K562 (cell line): ENCODE measurements at regions not wholly inside any gene's neighbourhood (a gene's known extent, or its start where the extent isn't known, plus 50 kb on each side); places are given as distances from the start of the nearest gene placed in this dataset.
A peak's percentile ranks its signal among the peaks of the same experiment; 100 is the strongest.

Experiments used
- ATAC-seq: fragments of 200-7000 bp; cut with Tn5 transposase; 3 replicates; pipeline ENCODE4 v1.9.1; 2020; ENCODE audit warnings: moderate library complexity
- BruUV-seq: library from RNA; stranded (reverse); fragments of 400-500 nt; replicated peaks from 2 replicates; lab custom pipeline; 2021; lab: Mats Ljungman, UMichigan
- CTCF ChIA-PET: fragments of 300-600 bp; formaldehyde crosslinking; extraction: SDS; loops from one replicate; lab custom pipeline; 2021; ENCODE audit warnings: low intra/inter-chr PET ratio; lab: Yijun Ruan, JAX
- POLR2A ChIA-PET: fragments of 300-600, 350-650 bp; sonication (Branson Sonifier 250); formaldehyde crosslinking; extraction: SDS; loops from one replicate; lab custom pipeline; 2021; ENCODE audit warnings: antibody characterized with exemption, inconsistent platforms; lab: Yijun Ruan, JAX
- DNase-seq, 4 experiments: peaks; one replicate each; pipeline versions ENCODE4 v3.0.0 to v3.0.0-alpha.2; 2011 to 2018; ENCODE audit warnings: low spot score in 3 of 4, mixed read lengths in 3 of 4; ENCODE audit errors: extremely low read depth in 1 of 4
- FAIRE-seq: peaks from 2 replicates; lab custom pipeline; 2011; peaks lifted over from hg19 to GRCh38; lab: Jason Lieb, UNC
- H2AFZ ChIP-seq: 2 replicates; pipeline ENCODE4 v1.6.0; 2011; ENCODE audit warnings: low read depth, low read length, control low read depth, inconsistent platforms
- H3K27ac ChIP-seq: fragments of 200-600 bp; 3 replicates; pipeline ENCODE4 v1.8.0; 2011; ENCODE audit warnings: low read depth, mild to moderate bottlenecking, control low read depth, inconsistent platforms, low read length, moderate library complexity, mixed read lengths; ENCODE audit errors: extremely low read depth
- H3K27me3 ChIP-seq, 2 experiments: fragments of 300-600 bp in 1 of 2; 2 replicates in 1 of 2; 3 replicates in 1 of 2; pipeline versions ENCODE4 v1.6.0 to v1.8.0; 2011; ENCODE audit warnings: inconsistent platforms in 2 of 2, low read length in 2 of 2, mild to moderate bottlenecking in 1 of 2, mixed read lengths in 1 of 2, moderate library complexity in 1 of 2; ENCODE audit not compliant: control insufficient read depth in 2 of 2, insufficient read depth in 2 of 2
- H3K36me3 ChIP-seq: fragments of 300-600 bp; 3 replicates; pipeline ENCODE4 v1.8.0; 2011; ENCODE audit warnings: mild to moderate bottlenecking, low read length, inconsistent platforms; ENCODE audit not compliant: control insufficient read depth, insufficient read depth
- H3K4me1 ChIP-seq, 2 experiments: fragments of 200-600 bp in 1 of 2; replicated peaks in 1 of 2; 2 replicates in 1 of 2; 3 replicates in 1 of 2; pipeline versions ENCODE4 v1.5.1 to v1.8.0; 2011; ENCODE audit warnings: inconsistent platforms in 2 of 2, low read length in 2 of 2, mild to moderate bottlenecking in 1 of 2, mixed read lengths in 1 of 2, moderate library complexity in 1 of 2; ENCODE audit not compliant: control insufficient read depth in 2 of 2, insufficient read depth in 2 of 2
- H3K4me2 ChIP-seq: 2 replicates; pipeline ENCODE4 v1.6.1; 2011; ENCODE audit warnings: low read length, control low read depth, inconsistent platforms, mixed read lengths; ENCODE audit not compliant: insufficient read depth
- H3K4me3 ChIP-seq: fragments of 200-600 bp; sonication (generic), shearing (Covaris generic); 2 replicates; pipeline ENCODE4 v1.5.1; 2016; ENCODE audit warnings: control low read depth, inconsistent platforms
- H3K79me2 ChIP-seq: fragments of 200-600 bp; 3 replicates; pipeline ENCODE4 v1.8.0; 2011; ENCODE audit warnings: low read length, inconsistent platforms; ENCODE audit not compliant: control insufficient read depth, insufficient read depth
- H3K9ac ChIP-seq, 2 experiments: 2 replicates each; pipeline versions ENCODE4 v1.6.0 to v1.6.1; 2011; ENCODE audit warnings: low read depth in 2 of 2, low read length in 2 of 2, control low read depth in 1 of 2, inconsistent platforms in 1 of 2, mild to moderate bottlenecking in 1 of 2, mixed read lengths in 1 of 2; ENCODE audit not compliant: insufficient read depth in 1 of 2
- H3K9me1 ChIP-seq: one replicate; pipeline ENCODE4 v1.6.0; 2011; ENCODE audit warnings: inconsistent platforms, mild to moderate bottlenecking, low read length, moderate library complexity; ENCODE audit not compliant: control insufficient read depth, insufficient read depth
- H3K9me3 ChIP-seq: replicated peaks from 2 replicates; pipeline ENCODE4 v1.5.1; 2011; ENCODE audit warnings: low read depth, low read length, inconsistent platforms; ENCODE audit not compliant: control insufficient read depth, insufficient read depth
- H4K20me1 ChIP-seq: replicated peaks from 2 replicates; pipeline ENCODE4 v1.6.1; 2011; ENCODE audit warnings: low read length, inconsistent platforms, mixed read lengths; ENCODE audit not compliant: control insufficient read depth, insufficient read depth
- KAT2B ChIP-seq: IDR thresholded peaks from one replicate; pipeline ENCODE4 v1.6.1; 2012; ENCODE audit warnings: low read depth, mild to moderate bottlenecking, control low read depth, inconsistent platforms, low read length, moderate library complexity
- MAFF ChIP-seq: IDR thresholded peaks from 2 replicates; pipeline ENCODE4 v1.6.1; 2012; ENCODE audit warnings: low read length, improper control_type of control experiment
- ZNF316 ChIP-seq: fragments of 450-650 bp; IDR thresholded peaks from 2 replicates; pipeline ENCODE4 v1.6.1; 2016
- ZNF507 ChIP-seq: conservative IDR thresholded peaks from 2 replicates; pipeline ENCODE4 v1.6.1; 2017; ENCODE audit warnings: missing genetic modification characterization, missing compliant biosample characterization
- WGBS: fragments of 100-300 bp; shearing (Covaris generic); methylation state at CpG from one replicate; pipeline ENCODE4 v1.1.6; 2016; ENCODE audit warnings: low coverage, mixed read lengths; ENCODE audit not compliant: insufficient coverage; ENCODE audit errors: missing lambda C conversion rate; 5-methylcytosine and 5-hydroxymethylcytosine counted together
- in situ Hi-C: fragments of 300-500 bp; cut with MboI; formaldehyde crosslinking; loops from 4 replicates; pipeline ENCODE4 v1.15.0; 2018; ENCODE audit warnings: inconsistent platforms, mixed read lengths
- intact Hi-C: fragments of 100-400 bp; cut with micrococcal nuclease; formaldehyde crosslinking; loops from 2 replicates; pipeline ENCODE4 v1.14.2; 2022
- TF ChIP-seq, protein P1 (sequence below): fragments of 450-650 bp; formaldehyde crosslinking; IDR thresholded peaks from 2 replicates; pipeline ENCODE4 v1.4.0; 2020; ENCODE audit warnings: mild to moderate bottlenecking, mixed read lengths
- TF ChIP-seq, protein P2 (sequence below), 2 experiments: fragments of 450-650 bp; IDR thresholded peaks; 2 replicates each; pipeline ENCODE4 v1.6.1; 2016; ENCODE audit warnings: mild to moderate bottlenecking in 2 of 2, borderline replicate concordance in 1 of 2, low read depth in 1 of 2, moderate library complexity in 1 of 2

- H3K4me2 ChIP-seq, result no peak overlapping the region
- no peaks in the 10 kb centered on the region for H3K79me2 ChIP-seq
- no TSS peak for BruUV-seq
- no peaks in the 10 kb centered on the region for H3K36me3 ChIP-seq
- H3K9me1 ChIP-seq, result no peaks in the 10 kb centered on the region
- ChIA-PET CTCF (no interaction called here), POLR2A (interaction anchor here (0.8 to 0.9 kb wide), 2 partner anchors 9 to 53 kb away, joined by 3 read pairs; no protein-coding TSS in a partner anchor)
- peak; percentile 74 for FAIRE-seq
- H3K4me3 ChIP-seq, result no peak overlapping the region
- H3K27ac ChIP-seq, result no peak overlapping the region
- TF ChIP-seq, protein P1, sequence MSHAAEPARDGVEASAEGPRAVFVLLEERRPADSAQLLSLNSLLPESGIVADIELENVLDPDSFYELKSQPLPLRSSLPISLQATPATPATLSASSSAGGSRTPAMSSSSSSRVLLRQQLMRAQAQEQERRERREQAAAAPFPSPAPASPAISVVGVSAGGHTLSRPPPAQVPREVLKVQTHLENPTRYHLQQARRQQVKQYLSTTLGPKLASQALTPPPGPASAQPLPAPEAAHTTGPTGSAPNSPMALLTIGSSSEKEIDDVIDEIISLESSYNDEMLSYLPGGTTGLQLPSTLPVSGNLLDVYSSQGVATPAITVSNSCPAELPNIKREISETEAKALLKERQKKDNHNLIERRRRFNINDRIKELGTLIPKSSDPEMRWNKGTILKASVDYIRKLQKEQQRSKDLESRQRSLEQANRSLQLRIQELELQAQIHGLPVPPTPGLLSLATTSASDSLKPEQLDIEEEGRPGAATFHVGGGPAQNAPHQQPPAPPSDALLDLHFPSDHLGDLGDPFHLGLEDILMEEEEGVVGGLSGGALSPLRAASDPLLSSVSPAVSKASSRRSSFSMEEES, result peak; percentile 41; the same call in 1 of the 2 replicates
- TF ChIP-seq KAT2B, result no peak
- ATAC-seq, result no peak
- peaks cover 2 to 27% of the 10 kb centered on the region in 2 experiments; a peak in 3 of 5 replicates for H3K27me3 ChIP-seq
- intact Hi-C loops, result no loop called here
- H3K9ac ChIP-seq, result no peak overlapping the region
- 4% methylated on average over 1 of the region's 1 CpG for WGBS
- no peak overlapping the region for H2AFZ ChIP-seq
- no peaks in the 10 kb centered on the region for H3K9me3 ChIP-seq
- DNase-seq, result no peak
- in situ Hi-C loops, result no loop called here
- no peaks in the 10 kb centered on the region for H4K20me1 ChIP-seq
- H3K4me1 ChIP-seq, result no peaks in the 10 kb centered on the region
Measured at GRCh38 chr6:1089859-1090258, 222.0 kb upstream of the FOXQ1 start.

DNA sequence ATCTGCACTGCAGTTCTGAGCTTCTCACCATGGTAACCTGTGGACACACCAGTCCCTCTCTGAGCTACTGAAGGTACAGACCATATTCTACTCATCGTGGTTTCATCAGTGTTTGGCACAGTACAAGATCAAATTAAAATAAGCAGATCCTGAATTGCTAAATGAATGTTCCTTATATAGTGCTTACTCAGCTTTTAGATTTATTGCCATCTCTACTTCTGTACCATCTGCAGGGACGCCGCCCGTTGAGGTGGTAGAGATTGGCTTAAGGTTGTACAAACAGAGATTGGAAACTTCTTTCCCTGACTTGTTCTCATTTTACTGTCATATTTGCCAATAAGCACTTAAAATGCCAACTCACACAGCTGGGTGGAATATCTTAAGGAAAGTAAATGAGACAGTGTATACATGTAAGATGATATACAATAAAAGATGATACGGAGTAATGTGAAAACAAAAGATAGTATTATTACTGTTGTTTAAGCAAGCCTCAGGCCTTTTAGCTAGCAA, 223.4 kb upstream of the FOXQ1 start:
- Histone ChIP-seq H3K4me2 (no peak overlapping the region), H4K20me1 (no peaks in the 10 kb centered on the region), H3K9me1 (no peaks in the 10 kb centered on the region), H3K4me3 (no peak overlapping the region), H3K27me3 (peaks cover 0 to 22% of the 10 kb centered on the region in 2 experiments; a peak in 2 of 5 replicates), H3K36me3 (no peaks in the 10 kb centered on the region), H3K27ac (no peak overlapping the region), H3K9me3 (no peaks in the 10 kb centered on the region), H3K9ac (no peak overlapping the region), H2AFZ (no peak overlapping the region), H3K79me2 (no peaks in the 10 kb centered on the region), H3K4me1 (no peaks in the 10 kb centered on the region)
- BruUV-seq, result no TSS peak
- WGBS, result 1% methylated on average over 5 of the region's 5 CpGs
- intact Hi-C loops (no loop called here), in situ Hi-C loops (no loop called here)
- ChIA-PET CTCF (no interaction called here), POLR2A (no interaction called here)
- FAIRE-seq (no peak), ATAC-seq (no peak), DNase-seq (no peak)
- TF ChIP-seq, protein P2, sequence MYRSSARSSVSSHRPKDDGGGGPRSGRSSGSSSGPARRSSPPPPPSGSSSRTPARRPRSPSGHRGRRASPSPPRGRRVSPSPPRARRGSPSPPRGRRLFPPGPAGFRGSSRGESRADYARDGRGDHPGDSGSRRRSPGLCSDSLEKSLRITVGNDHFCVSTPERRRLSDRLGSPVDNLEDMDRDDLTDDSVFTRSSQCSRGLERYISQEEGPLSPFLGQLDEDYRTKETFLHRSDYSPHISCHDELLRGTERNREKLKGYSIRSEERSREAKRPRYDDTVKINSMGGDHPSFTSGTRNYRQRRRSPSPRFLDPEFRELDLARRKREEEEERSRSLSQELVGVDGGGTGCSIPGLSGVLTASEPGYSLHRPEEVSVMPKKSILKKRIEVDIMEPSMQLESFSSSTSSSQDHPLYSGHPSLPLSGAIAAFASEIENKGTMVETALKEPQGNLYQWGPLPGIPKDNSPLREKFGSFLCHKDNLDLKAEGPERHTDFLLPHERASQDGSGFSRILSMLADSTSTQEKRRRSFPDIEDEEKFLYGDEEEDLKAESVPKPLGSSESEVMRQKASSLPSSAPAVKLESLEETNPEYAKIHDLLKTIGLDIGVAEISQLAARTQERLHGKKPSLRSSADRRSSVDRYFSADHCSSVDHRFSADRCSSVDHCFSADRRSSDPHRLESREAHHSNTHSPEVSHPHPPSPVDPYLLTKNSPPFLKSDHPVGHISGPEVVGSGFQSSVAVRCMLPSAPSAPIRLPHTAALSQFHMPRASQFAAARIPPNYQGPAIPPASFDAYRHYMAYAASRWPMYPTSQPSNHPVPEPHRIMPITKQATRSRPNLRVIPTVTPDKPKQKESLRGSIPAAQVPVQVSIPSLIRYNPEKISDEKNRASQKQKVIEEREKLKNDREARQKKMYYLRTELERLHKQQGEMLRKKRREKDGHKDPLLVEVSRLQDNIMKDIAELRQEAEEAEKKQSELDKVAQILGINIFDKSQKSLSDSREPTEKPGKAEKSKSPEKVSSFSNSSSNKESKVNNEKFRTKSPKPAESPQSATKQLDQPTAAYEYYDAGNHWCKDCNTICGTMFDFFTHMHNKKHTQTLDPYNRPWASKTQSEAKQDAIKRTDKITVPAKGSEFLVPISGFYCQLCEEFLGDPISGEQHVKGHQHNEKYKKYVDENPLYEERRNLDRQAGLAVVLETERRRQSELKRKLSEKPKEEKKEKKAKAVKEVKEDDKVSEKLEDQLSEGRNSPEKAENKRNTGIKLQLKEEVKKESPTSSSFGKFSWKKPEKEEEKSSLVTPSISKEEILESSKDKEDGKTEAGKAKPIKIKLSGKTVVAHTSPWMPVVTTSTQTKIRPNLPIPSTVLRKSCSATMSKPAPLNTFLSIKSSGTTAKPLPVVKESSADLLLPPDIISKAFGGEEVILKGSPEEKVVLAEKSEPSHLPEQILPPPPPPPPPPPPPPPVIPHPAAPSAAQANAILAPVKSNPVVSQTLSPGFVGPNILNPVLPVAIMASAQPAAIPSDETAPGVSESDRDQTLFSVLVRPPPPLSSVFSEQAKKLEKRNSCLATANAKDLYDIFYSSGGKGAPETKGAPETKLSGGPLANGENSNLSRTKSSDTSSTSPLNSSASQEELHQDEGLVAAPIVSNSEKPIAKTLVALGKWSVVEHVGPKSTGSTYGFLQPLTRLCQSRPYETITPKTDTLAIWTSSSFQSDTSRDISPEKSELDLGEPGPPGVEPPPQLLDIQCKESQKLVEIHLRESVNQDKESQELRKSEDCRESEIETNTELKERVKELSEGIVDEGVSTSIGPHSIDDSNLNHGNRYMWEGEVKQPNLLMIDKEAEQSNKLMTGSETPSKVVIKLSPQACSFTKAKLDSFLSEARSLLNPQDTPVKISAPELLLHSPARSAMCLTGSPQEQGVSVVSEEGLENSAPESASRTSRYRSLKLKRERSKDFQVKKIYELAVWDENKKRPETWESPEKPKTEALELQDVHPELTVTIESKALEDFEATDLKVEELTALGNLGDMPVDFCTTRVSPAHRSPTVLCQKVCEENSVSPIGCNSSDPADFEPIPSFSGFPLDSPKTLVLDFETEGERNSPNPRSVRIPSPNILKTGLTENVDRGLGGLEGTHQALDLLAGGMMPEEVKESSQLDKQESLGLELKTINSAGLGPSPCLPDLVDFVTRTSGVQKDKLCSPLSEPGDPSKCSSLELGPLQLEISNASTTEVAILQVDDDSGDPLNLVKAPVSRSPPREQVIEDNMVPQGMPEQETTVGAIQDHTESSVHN (IDR thresholded peaks at IDR 0.05; ENCODE audit: borderline replicate concordance in 1 of 2, low read depth in 1 of 2), result no peak
- no peak for TF ChIP-seq ZNF507 (tag)
- TF ChIP-seq MAFF, result 0 out of 2 replicates have a peak, but pooled peaks have one; percentile 38
- TF ChIP-seq ZNF316, result peak; percentile 76
